ENCODE measurements at regions not wholly inside any gene's neighbourhood (a gene's known extent, or its start where the extent isn't known, plus 50 kb on each side); places are given as distances from the start of the nearest gene placed in this dataset.
A peak's percentile ranks its signal among the peaks of the same experiment; 100 is the strongest.

DNA sequence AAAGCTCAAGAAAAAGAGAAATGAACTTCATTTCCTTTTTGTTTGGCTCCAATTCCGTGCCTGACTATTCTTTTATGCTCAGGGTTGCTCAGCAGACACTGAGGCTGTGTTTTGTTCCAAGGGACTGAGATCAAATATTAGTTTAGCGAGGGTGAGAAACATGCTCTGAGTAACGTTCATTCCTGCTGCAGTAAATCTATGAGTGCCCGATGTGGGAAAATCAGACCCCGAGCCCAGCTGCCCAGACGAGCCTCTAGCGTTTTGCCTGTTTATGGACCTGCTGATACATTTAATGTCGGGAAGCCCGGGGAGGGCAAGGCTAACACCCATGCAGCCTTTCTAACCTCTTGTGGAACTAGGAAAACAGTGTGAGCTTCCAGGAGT lies 119.2 kb downstream of the VAPA start:
- no peak for DNase-seq (ENCODE audit: low read depth)

DNA sequence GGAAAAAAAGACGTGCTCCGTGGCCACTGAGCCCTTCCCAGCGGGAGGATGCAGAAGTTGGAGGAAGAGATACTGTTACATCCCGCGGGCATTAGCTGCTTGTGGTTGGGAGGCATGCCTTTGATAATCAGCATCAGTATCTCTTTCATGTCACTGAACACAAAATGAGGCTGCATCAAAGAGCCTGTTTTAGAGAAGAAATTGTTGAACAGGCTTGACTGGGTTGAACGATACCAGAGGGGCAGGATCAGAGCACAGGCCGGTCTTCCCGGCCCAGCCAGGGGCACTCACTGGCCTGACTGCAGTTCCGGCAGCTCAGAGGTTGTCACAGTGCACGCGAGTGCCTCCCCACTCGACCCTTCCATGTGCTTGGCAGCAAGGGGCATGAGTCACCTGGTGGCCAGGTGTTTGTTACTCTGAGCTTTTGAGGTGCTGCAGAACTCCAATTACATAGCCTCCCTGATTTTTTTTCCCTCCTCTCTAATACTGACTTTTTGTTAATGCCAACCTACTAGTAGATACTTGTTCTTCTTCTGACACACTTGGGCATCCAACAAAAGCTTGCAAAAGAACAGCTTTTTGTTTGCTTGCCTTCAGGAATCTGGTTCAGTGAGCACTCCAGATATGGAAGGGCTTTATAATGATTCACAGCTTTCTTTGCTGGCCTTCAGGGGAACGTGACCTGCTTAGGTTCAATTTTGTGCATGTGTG lies 121.6 kb downstream of the VAPA start:
- no peak for DNase-seq (ENCODE audit: low read depth)

DNA sequence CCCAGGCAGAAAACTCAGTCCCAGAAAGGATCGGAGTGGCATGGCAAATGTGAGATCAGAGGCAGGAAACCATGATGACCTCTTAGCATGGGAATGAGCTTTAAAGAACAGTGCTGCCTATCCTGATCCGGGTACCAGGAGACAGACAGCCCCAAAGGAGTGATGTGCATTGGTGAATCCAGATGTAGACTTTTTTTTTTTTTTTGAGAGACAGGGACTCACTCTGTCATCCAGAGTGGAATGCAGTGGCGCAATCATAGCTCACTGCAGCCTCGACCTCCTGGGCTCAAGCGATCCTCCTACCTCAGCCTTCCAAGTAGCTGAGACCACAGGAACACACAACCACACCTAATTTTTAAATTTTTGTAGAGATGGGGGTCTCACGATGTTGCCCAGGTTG lies 122.7 kb downstream of the VAPA start:
- no peak for DNase-seq (ENCODE audit: low read depth)

- no peak for DNase-seq (ENCODE audit: low read depth)
Observed at GRCh38 chr18:10037181-10037580, 123.4 kb downstream of the VAPA start.

- DNase-seq (ENCODE audit: low read depth): no peak
Observed at GRCh38 chr18:10038268-10038667, 124.5 kb downstream of the VAPA start.

- DNase-seq (ENCODE audit: low read depth): no peak
Observed at GRCh38 chr18:10040287-10041011, 126.6 kb downstream of the VAPA start.

DNA sequence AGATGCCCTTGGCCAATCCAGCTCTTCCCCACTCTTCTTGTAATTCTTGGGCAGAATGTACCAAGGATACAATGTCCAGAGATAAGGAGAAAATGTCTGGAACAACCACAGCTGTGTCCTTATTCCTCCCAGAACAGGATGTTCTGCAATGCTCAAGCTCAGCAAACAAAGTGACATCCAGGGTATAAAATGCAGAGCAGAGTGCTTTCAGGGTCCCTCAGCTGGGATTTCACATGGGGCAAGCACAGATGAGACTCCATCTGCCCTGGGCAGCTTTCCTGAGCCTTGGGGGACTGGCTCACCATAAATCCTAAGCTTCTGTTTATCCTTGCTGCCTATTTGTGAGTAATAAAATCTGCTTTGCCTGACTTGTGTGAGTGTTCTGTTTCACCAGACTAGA lies 127.4 kb downstream of the VAPA start:
- DNase-seq (ENCODE audit: low read depth): no peak

GRCh38 chr18:10042492-10042891 lies 128.7 kb downstream of the VAPA start:
- no peak for DNase-seq (ENCODE audit: low read depth)

- no peak for DNase-seq (ENCODE audit: low read depth)
Observed at GRCh38 chr18:10044054-10044453, 130.2 kb downstream of the VAPA start.

DNA sequence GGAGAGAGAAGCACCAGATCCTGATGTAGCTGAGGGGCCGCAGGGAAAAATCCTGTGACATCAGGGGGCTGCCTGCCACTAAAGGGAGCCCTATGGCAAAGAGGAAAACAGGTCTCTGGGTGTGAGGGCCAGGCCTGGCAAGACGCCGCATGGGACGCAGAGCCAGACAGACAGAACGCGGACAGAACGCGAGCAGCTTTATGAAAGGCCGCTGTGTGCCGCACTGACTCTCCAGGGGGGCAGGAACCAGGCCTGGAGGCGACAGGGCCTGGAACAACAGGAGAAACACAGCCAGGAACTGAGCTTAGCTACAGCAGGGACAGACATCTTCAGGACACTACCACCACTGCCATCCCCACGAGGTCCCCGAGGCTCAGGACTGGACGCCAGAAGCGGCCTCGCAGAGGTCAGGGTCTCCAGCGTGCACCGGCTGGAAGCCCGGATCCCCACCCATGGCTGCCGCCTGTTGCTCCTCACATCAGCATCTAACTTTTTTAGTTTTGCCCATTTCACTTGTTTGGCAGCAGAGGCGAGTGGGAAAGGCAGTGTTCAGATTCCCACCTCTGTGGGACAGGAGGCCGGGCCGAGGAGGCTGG lies 131.6 kb downstream of the VAPA start:
- no peak for DNase-seq (ENCODE audit: low read depth)

DNA sequence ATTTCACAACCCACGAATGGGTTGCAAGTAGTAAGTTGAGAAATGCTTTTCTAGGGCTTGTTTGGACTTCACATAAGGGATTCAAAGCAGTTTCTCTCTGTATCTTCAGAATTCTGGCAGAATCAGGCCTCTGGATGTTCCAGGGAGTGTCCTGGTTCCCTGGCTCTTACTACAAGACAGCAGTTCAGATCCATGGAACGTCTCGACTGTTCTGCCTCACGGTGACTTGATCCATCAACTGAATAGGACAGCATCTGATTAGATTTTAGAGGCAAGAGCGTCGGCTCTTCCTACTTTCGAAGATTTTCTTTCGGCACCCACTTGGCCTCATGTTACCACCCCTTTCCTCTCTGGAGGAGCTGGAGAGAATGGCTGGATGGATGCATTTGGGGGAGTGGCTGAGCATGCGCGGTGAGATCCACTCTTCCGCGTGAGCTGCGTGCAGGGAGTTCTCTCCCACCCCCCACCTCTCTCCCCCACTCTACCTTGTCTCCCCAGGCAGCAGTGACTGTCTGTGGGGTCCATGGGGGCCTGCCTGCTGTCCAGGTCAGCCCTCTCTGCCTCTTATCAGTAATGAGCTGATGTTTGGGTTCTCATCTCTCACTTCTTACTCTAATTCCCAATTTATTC lies 132.5 kb downstream of the VAPA start:
- no peak for DNase-seq (ENCODE audit: low read depth)

GRCh38 chr18:10047237-10047636 lies 133.4 kb downstream of the VAPA start:
- DNase-seq (ENCODE audit: low read depth): no peak

- no peak for DNase-seq (ENCODE audit: low read depth)
Observed at GRCh38 chr18:10049747-10050146, 135.9 kb downstream of the VAPA start.

DNA sequence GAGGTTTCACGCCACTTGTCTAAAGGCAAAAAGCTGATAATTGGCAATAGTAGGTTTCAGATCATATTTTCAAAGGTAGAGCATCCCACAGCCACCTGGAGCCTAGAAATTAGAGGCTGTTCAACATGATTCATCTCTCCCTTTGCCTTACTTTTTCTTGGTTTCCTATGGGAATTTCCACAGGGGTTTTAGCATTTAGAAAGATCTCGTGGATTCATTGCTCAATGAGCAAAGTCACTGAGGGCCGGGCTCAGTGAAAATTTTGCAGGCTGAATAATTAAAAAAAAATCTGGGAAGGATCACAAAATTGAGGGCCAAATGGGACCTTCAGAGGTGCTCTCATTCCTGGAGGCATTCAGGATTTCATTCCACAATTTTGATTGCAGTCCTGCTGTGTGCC lies 137.1 kb downstream of the VAPA start:
- DNase-seq (ENCODE audit: low read depth): no peak

- DNase-seq (ENCODE audit: low read depth): peak; percentile 87
Observed at GRCh38 chr18:10051877-10052631, 138.2 kb downstream of the VAPA start.

DNA sequence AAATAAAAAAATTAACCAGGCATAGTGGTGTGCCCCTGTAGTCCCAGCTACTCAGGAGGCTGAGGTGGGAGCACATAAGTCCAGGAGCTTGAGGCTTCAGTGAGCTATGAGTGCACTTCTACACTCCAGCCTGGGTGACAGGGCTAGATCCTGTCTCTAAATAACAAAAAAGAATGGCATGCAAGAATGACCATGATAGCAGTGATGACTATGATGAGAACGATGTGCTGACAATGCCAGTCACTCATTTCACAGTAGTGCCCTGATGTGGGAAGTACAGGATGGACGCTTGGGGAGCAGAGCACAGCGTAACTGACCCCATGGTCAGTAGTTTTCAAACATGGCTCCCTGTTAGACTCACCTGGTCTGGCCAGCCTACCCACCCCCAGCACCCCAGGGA lies 139.1 kb downstream of the VAPA start:
- DNase-seq (ENCODE audit: low read depth): no peak

DNA sequence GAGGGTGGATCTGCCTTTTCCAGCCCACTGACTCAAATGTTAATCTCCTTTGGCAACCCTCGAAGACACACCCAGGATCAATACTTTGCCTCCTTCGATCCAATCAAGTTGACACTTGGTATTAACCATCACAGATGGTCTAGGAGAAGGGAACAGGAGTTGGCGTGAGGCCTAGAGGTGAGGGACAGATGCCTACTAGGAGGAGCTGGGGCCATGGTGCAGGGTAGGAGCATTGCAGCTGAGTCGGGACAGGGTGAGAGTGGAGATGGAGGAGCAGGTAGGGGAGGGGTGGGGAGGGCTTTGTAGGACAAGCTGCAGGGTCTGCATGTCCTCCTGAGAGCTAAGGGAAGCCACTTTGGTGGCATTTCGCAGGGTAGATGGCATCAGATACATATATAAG lies 140.0 kb downstream of the VAPA start:
- no peak for DNase-seq (ENCODE audit: low read depth)

DNA sequence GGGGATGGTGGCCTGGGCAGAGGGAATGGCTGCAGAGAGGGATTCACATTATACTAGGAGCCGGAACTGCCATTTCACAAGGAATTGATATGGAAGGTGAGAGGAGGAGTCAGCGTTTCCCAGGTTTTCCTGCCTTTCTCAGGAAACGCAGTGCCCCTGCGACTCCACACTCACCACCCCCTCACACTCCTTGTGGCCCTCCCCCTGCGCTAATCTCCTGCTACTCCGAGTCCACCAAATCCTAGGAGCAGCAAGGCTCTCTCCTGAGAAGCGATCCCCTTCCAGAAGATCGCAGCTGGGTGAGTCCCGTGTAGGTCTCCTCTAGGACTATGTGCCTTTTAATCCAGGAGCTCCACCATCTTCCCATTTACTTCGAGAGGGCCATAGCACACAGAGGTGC lies 140.6 kb downstream of the VAPA start:
- no peak for DNase-seq (ENCODE audit: low read depth)

DNA sequence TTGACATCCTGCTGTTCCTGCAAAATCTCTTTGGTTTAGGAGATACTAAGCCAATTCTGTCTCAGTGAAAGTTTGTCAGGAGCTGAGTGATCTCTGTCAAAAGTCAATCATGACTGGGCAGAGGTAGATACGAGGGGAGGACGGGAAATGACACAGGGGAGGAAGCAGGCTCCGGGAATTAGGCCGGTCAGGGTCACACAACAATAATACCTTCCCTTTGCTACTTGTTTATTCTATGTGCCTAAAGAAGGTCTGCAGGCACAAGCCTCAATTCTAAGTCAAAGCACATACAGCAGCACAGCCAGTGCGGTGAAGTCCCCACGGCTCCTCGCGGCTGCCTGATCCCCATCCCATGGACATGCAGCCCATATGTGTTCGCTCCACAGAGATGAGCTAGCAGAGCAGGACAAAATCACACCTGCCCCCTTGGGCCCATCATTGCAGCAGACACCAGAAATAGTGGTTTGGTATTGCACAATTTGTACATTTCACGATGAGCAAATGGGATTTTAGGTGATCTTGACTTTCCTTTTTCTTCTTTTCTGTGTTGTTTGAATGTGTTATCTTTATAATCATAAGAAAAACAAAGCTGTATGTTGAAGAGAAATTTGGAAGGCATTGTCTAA lies 141.4 kb downstream of the VAPA start:
- no peak for DNase-seq (ENCODE audit: low read depth)

- DNase-seq (ENCODE audit: low read depth): no peak
Observed at GRCh38 chr18:10056506-10056905, 142.7 kb downstream of the VAPA start.

DNA sequence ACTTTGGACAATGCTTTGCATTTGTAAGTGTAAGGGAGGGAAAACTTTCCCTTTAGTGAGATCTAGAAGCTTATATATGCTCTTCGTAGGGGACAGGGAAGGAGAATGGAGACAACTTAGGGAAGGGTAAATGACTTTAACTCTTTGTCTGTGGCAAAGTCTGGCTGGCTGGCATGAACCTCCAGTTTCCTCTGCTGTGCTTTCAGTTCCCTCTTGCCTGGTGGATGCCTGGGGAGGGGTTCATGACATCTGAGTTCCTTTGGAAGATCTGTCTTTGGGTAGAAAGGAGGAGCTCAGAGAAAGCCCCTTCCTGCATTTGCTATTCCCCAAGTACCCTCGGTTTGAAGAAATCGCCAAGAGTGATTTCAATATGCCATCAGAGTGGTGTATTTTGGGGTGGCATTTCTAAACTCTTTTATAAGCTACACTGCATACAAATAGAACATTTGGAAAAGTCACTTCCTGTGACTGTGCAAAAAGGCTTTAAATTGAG lies 143.6 kb downstream of the VAPA start:
- DNase-seq (ENCODE audit: low read depth): no peak
